GM12878 (cell line): ENCODE measurements at regions not wholly inside any gene's neighbourhood (a gene's known extent, or its start where the extent isn't known, plus 50 kb on each side); places are given as distances from the start of the nearest gene placed in this dataset.

Experiments used
- ATAC-seq: fragments of 200-7000 bp; cut with Tn5 transposase; 3 replicates; pipeline ENCODE4 v1.9.1; 2020; ENCODE audit warnings: mild to moderate bottlenecking, moderate library complexity
- BruUV-seq: library from RNA; stranded (reverse); fragments of 400-500 nt; replicated peaks from 2 replicates; lab custom pipeline; 2021; lab: Mats Ljungman, UMichigan
- CTCF ChIA-PET: fragments of 300-600 bp; sonication (Branson Sonifier 250); formaldehyde crosslinking; extraction: SDS; loops from one replicate; lab custom pipeline; 2021; ENCODE audit warnings: inconsistent platforms; lab: Yijun Ruan, JAX
- POLR2A ChIA-PET: fragments of 350-600 bp; formaldehyde crosslinking; extraction: SDS; loops from one replicate; lab custom pipeline; 2021; ENCODE audit warnings: inconsistent platforms; lab: Charles Lee
- RAD21 ChIA-PET: fragments of 300-600 bp; sonication (Branson Sonifier 250); formaldehyde crosslinking; loops from one replicate; lab custom pipeline; 2023; ENCODE audit warnings: antibody characterized with exemption; ENCODE audit not compliant: unreplicated experiment; lab: Charles Lee
- SMC1A ChIA-PET: fragments of 300-600 bp; sonication (Branson Sonifier 250); formaldehyde crosslinking; loops from one replicate; lab custom pipeline; 2023; ENCODE audit not compliant: unreplicated experiment, uncharacterized antibody; lab: Charles Lee
- DNase-seq: peaks from one replicate; pipeline ENCODE4 v3.0.0-alpha.2; 2011; ENCODE audit warnings: low read depth, low spot score
- FAIRE-seq: peaks from 3 replicates; lab custom pipeline; 2011; peaks lifted over from hg19 to GRCh38; lab: Jason Lieb, UNC
- H2AFZ ChIP-seq: 2 replicates; pipeline ENCODE4 v1.6.0; 2011; ENCODE audit warnings: low read depth, low read length, control low read depth; ENCODE audit not compliant: control insufficient read depth
- H3K27ac ChIP-seq: 2 replicates; pipeline ENCODE4 v1.5.1; 2011; ENCODE audit warnings: control low read depth; ENCODE audit not compliant: control insufficient read depth, insufficient read depth
- H3K27me3 ChIP-seq, 2 experiments: replicated peaks in 1 of 2; 2 replicates each; pipeline versions ENCODE4 v1.6.0 to v1.6.1; 2011; ENCODE audit warnings: low read length in 1 of 2; ENCODE audit not compliant: control insufficient read depth in 2 of 2, insufficient read depth in 2 of 2
- H3K36me3 ChIP-seq, 2 experiments: 2 replicates each; pipeline ENCODE4 v1.5.1; 2011; ENCODE audit warnings: low read length in 1 of 2; ENCODE audit not compliant: control insufficient read depth in 2 of 2, insufficient read depth in 2 of 2
- H3K4me1 ChIP-seq: 2 replicates; pipeline ENCODE4 v1.6.1; 2011; ENCODE audit warnings: mild to moderate bottlenecking, low read length, moderate library complexity, mixed read lengths; ENCODE audit not compliant: control insufficient read depth, insufficient read depth
- H3K4me2 ChIP-seq: 2 replicates; pipeline ENCODE4 v1.6.0; 2011; ENCODE audit warnings: control low read depth; ENCODE audit not compliant: control insufficient read depth, insufficient read depth
- H3K4me3 ChIP-seq: fragments of 200-600 bp; sonication (generic); 2 replicates; pipeline ENCODE4 v1.5.1; 2016
- H3K79me2 ChIP-seq: 2 replicates; pipeline ENCODE4 v1.6.0; 2011; ENCODE audit warnings: low read length; ENCODE audit not compliant: control insufficient read depth, insufficient read depth
- H3K9ac ChIP-seq: 2 replicates; pipeline ENCODE4 v1.8.0; 2011; ENCODE audit warnings: low read length, control low read depth, mixed read lengths; ENCODE audit not compliant: control insufficient read depth, insufficient read depth
- H3K9me3 ChIP-seq: replicated peaks from 3 replicates; pipeline ENCODE4 v1.5.1; 2011; ENCODE audit warnings: mild to moderate bottlenecking, low read length; ENCODE audit not compliant: control insufficient read depth, insufficient read depth
- H4K20me1 ChIP-seq: 2 replicates; pipeline ENCODE4 v1.6.0; 2011; ENCODE audit not compliant: control insufficient read depth, insufficient read depth
- CBX3 ChIP-seq: fragments of 200-600 bp; sonication (generic); IDR thresholded peaks from 2 replicates; pipeline ENCODE4 v1.6.1; 2016; ENCODE audit warnings: low read depth, borderline replicate concordance
- ELK1 ChIP-seq: IDR thresholded peaks from 2 replicates; pipeline ENCODE4 v1.6.1; 2012; ENCODE audit warnings: low read depth, low read length, improper control_type of control experiment
- FOXK2 ChIP-seq: fragments of 450-650 bp; IDR thresholded peaks from 2 replicates; pipeline ENCODE4 v1.6.1; 2017; ENCODE audit warnings: mild to moderate bottlenecking, moderate library complexity
- JUND ChIP-seq: IDR thresholded peaks from 2 replicates; pipeline ENCODE4 v1.6.1; 2012; ENCODE audit warnings: low read depth, mild to moderate bottlenecking, low read length, improper control_type of control experiment, moderate library complexity
- LARP7 ChIP-seq: fragments of 450-650 bp; IDR thresholded peaks from 2 replicates; pipeline ENCODE4 v1.6.1; 2017; ENCODE audit warnings: mild to moderate bottlenecking
- NFIC ChIP-seq: IDR thresholded peaks from 2 replicates; pipeline ENCODE4 v1.6.1; 2012; ENCODE audit warnings: low read depth, mild to moderate bottlenecking, inconsistent platforms, low read length, moderate library complexity
- NFXL1 ChIP-seq: fragments of 450-650 bp; IDR thresholded peaks from 2 replicates; pipeline ENCODE4 v1.6.1; 2017; ENCODE audit warnings: antibody characterized with exemption, mild to moderate bottlenecking, borderline replicate concordance
- NR2C2 ChIP-seq: IDR thresholded peaks from 2 replicates; pipeline ENCODE4 v1.6.1; 2011; ENCODE audit warnings: borderline replicate concordance, low read depth; ENCODE audit not compliant: control insufficient read depth, insufficient read length
- PKNOX1 ChIP-seq: fragments of 450-650 bp; IDR thresholded peaks from 2 replicates; pipeline ENCODE4 v1.6.1; 2016; ENCODE audit warnings: mild to moderate bottlenecking
- RAD21 ChIP-seq: IDR thresholded peaks from 2 replicates; pipeline ENCODE4 v1.6.1; 2011; ENCODE audit warnings: mild to moderate bottlenecking, low read depth, low read length, moderate library complexity; ENCODE audit not compliant: insufficient read depth
- SIX5 ChIP-seq: IDR thresholded peaks from 2 replicates; pipeline ENCODE4 v1.6.1; 2011; ENCODE audit warnings: mild to moderate bottlenecking, low read depth, low read length, moderate library complexity; ENCODE audit not compliant: severe bottlenecking
- TCF3 ChIP-seq: IDR thresholded peaks from 2 replicates; pipeline ENCODE4 v1.6.1; 2012; ENCODE audit warnings: low read depth, mild to moderate bottlenecking, low read length, borderline replicate concordance; ENCODE audit not compliant: insufficient read depth
- ZBTB4 ChIP-seq: fragments of 450-650 bp; formaldehyde crosslinking; IDR thresholded peaks from 2 replicates; pipeline ENCODE4 v1.4.0; 2022; ENCODE audit warnings: mild to moderate bottlenecking, moderate library complexity
- ZNF217 ChIP-seq: fragments of 450-650 bp; IDR thresholded peaks from 2 replicates; pipeline ENCODE4 v1.6.1; 2017; ENCODE audit warnings: antibody characterized with exemption, mild to moderate bottlenecking
- ZNF687 ChIP-seq: fragments of 450-650 bp; IDR thresholded peaks from 2 replicates; pipeline ENCODE4 v1.6.1; 2017; ENCODE audit warnings: mild to moderate bottlenecking, moderate library complexity
- WGBS: methylation state at CpG from one replicate; pipeline ENCODE4 v1.1.6; 2016; ENCODE audit warnings: low lambda C conversion rate; ENCODE audit not compliant: insufficient replicate concordance, insufficient coverage; ENCODE audit errors: missing lambda C conversion rate; 5-methylcytosine and 5-hydroxymethylcytosine counted together
- in situ Hi-C: fragments of 300-500 bp; cut with MboI; formaldehyde crosslinking; loops from 9 replicates; pipeline ENCODE4 v1.14.3; 2018; ENCODE audit warnings: mixed read lengths
- intact Hi-C: fragments of 100-400 bp; cut with micrococcal nuclease; formaldehyde crosslinking; loops from one replicate; pipeline ENCODE4 v1.14.2; 2022; ENCODE audit not compliant: unreplicated experiment

- 19% methylated on average over 4 of the region's 4 CpGs for WGBS
- BruUV-seq = no TSS peak
- RAD21 ChIA-PET = no interaction called here
- Histone ChIP-seq H3K79me2 (no peaks in the 10 kb centered on the region), H3K4me2 (no peak overlapping the region), H3K9me3 (no peaks in the 10 kb centered on the region), H3K4me1 (no peaks in the 10 kb centered on the region), H3K27ac (no peak overlapping the region), H3K27me3 (no peaks in the 10 kb centered on the region), H3K4me3 (no peak overlapping the region), H3K36me3 (no peaks in the 10 kb centered on the region), H2AFZ (no peak overlapping the region), H4K20me1 (no peaks in the 10 kb centered on the region), H3K9ac (no peak overlapping the region)
- ATAC-seq = no peak
- in situ Hi-C loops = no loop called here
- SMC1A ChIA-PET = no interaction called here
- no peak for FAIRE-seq
- CTCF ChIA-PET = no interaction called here
- POLR2A ChIA-PET = no interaction called here
- DNase-seq = no peak
- intact Hi-C loops = no loop called here
- no peak for TF ChIP-seq ZNF217
- TF ChIP-seq ZNF687 = no peak
- no peak for TF ChIP-seq FOXK2
- no peak for TF ChIP-seq NR2C2
- no peak for TF ChIP-seq RAD21
- TF ChIP-seq CBX3 = no peak
- no peak for TF ChIP-seq ZBTB4 (CRISPR knock-in tag)
- no peak for TF ChIP-seq PKNOX1
- TF ChIP-seq NFIC = no peak
- no peak for TF ChIP-seq SIX5
- no peak for TF ChIP-seq TCF3
- TF ChIP-seq ELK1 = no peak
- no peak for TF ChIP-seq JUND
- TF ChIP-seq NFXL1 = no peak
- TF ChIP-seq LARP7 = no peak
These were observed 328.0 kb downstream of the TSN start for GRCh38 chr2:122083256-122084048.
